Stomach (tissue), 8 donors: ENCODE measurements at regions not wholly inside any gene's neighbourhood (a gene's known extent, or its start where the extent isn't known, plus 50 kb on each side); places are given as distances from the start of the nearest gene placed in this dataset.

ENCODE experiments used
- DNase-seq, 2 donors: peaks; one replicate each; pipeline versions ENCODE4 v3.0.0 to v3.0.0-alpha.2; 2013 to 2019
- H3K27ac ChIP-seq, 5 donors: fragments of 200-600 bp in 4 of 5; sonication (generic) in 4 of 5; one replicate each; pipeline ENCODE4 v1.5.1; 2013 to 2019; ENCODE audit warnings: mild to moderate bottlenecking in 1 of 5, moderate library complexity in 1 of 5
- H3K27me3 ChIP-seq, 3 donors: fragments of 200-600 bp; sonication (generic); one replicate each; pipeline ENCODE4 v1.5.1; 2017 to 2019; ENCODE audit warnings: mixed run types in 1 of 3
- H3K36me3 ChIP-seq, 4 donors: fragments of 200-600 bp; sonication (generic); 1 replicate in 3 of 4; 2 replicates in 1 of 4; pipeline ENCODE4 v1.5.1; 2016 to 2019
- H3K4me1 ChIP-seq, 4 donors: fragments of 200-600 bp; sonication (generic); one replicate each; pipeline ENCODE4 v1.5.1; 2016 to 2019
- H3K4me3 ChIP-seq, 4 donors: fragments of 200-600 bp; sonication (generic) in 3 of 4; one replicate each; pipeline ENCODE4 v1.5.1; 2016 to 2019; ENCODE audit warnings: mild to moderate bottlenecking in 1 of 4
- H3K9me3 ChIP-seq, 4 donors: fragments of 200-600 bp; sonication (generic); one replicate each; pipeline ENCODE4 v1.5.1; 2016 to 2019
- EP300 ChIP-seq: sonication (generic); formaldehyde crosslinking; IDR thresholded peaks from one replicate; pipeline ENCODE4 v1.6.1; 2017; ENCODE audit warnings: antibody characterized with exemption
- POLR2A ChIP-seq, 4 donors: fragments of 450-650 bp; IDR thresholded peaks; one replicate each; pipeline ENCODE4 v1.6.1; 2016; ENCODE audit warnings: antibody characterized with exemption in 4 of 4, control low read depth in 2 of 4, mild to moderate bottlenecking in 1 of 4, moderate library complexity in 1 of 4
- POLR2AphosphoS5 ChIP-seq, 3 donors: sonication (generic); formaldehyde crosslinking; IDR thresholded peaks; one replicate each; pipeline ENCODE4 v1.6.1; 2016; ENCODE audit warnings: antibody characterized with exemption in 3 of 3
- WGBS, 5 donors: extraction: QIAGEN DNeasy Blood & Tissue Kit in 3 of 5; methylation state at CpG; one replicate each; pipeline versions ENCODE4 v1.1.5 to v1.1.7; 2013 to 2018; 5-methylcytosine and 5-hydroxymethylcytosine counted together
- intact Hi-C: fragments of 100-400 bp; cut with DNase I; formaldehyde crosslinking; loops from one replicate; pipeline ENCODE4 v1.15.1; 2023; ENCODE audit warnings: low total_unique reads
- TF ChIP-seq, protein P1 (sequence below), 7 experiments: fragments of 450-650 bp in 4 of 7; fragments of 200-600 bp in 3 of 7; sonication (generic) in 3 of 7; IDR thresholded peaks; one replicate each; pipeline ENCODE4 v1.5.1; 2016 to 2019; ENCODE audit warnings: antibody characterized with exemption in 7 of 7, control low read depth in 2 of 7, mild to moderate bottlenecking in 1 of 7
- donor health status: healthy with polysubstance abuse.
- donor health status: Bipolar disorder and iron deficiency.
- donor health status: healthy.

DNA sequence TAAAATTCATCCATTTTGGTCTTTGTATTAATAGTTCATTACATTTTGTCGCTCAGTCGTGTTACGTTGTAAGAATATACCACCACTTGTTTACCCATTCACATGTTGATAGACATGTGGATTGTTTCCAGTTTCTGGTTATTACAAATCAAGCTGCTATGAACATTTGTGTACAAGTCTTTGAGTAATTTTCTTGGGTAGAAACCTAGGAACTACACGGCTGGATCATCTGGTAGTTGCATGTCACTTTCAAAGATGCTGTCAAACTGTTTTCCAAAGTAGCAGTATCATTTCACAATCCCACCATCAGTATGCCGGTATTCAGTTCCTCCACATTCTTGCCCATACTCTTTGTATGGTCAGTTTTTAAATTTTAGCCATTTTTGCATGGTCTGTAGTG, 98.0 kb downstream of the GASK1B start:
- no peak overlapping the region for H3K4me3 ChIP-seq
- no peaks in the 10 kb centered on the region for H3K9me3 ChIP-seq
- no peak for TF ChIP-seq POLR2A (IDR thresholded peaks at IDR 0.05)
- no peak for TF ChIP-seq POLR2AphosphoS5 (IDR thresholded peaks at IDR 0.05)
- no peak for TF ChIP-seq EP300
- TF ChIP-seq, protein P1, sequence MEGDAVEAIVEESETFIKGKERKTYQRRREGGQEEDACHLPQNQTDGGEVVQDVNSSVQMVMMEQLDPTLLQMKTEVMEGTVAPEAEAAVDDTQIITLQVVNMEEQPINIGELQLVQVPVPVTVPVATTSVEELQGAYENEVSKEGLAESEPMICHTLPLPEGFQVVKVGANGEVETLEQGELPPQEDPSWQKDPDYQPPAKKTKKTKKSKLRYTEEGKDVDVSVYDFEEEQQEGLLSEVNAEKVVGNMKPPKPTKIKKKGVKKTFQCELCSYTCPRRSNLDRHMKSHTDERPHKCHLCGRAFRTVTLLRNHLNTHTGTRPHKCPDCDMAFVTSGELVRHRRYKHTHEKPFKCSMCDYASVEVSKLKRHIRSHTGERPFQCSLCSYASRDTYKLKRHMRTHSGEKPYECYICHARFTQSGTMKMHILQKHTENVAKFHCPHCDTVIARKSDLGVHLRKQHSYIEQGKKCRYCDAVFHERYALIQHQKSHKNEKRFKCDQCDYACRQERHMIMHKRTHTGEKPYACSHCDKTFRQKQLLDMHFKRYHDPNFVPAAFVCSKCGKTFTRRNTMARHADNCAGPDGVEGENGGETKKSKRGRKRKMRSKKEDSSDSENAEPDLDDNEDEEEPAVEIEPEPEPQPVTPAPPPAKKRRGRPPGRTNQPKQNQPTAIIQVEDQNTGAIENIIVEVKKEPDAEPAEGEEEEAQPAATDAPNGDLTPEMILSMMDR (IDR thresholded peaks at IDR 0.05): no peak
- no peaks in the 10 kb centered on the region for H3K36me3 ChIP-seq
- no peaks in the 10 kb centered on the region for H3K27me3 ChIP-seq
- WGBS, 5 donors: 85 to 92% (median 89%) methylated on average over 5 of the region's 5 CpGs
- H3K27ac ChIP-seq: no peak overlapping the region
- intact Hi-C loops: no loop called here
- no peaks in the 10 kb centered on the region for H3K4me1 ChIP-seq
- DNase-seq: no peak

DNA sequence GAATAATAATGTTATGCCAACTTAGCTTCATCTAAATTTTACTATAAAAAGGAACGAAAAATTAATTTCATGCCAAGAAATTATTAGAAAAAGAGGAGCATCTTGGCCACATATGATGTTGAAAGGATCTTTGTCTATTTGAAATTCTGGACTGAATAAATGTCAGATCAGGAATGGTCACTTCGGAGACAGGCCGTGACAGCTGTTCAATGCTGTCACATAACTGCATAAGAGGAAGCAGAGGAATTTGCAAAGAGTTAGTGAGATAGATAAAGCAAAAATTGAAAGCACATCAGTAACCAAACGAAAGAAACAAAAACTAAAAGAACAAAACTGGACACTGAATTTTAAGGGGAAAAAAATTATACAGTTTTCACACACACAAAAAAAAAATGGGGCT, 100.9 kb downstream of the GASK1B start:
- intact Hi-C loops: no loop called here
- no peaks in the 10 kb centered on the region for H3K9me3 ChIP-seq
- no peak overlapping the region for H3K4me3 ChIP-seq
- DNase-seq: no peak
- WGBS, 5 donors: 78 to 85% (median 85%) methylated on average over 4 of the region's 4 CpGs
- peaks cover 0 to 8% (median 0%) of the 10 kb centered on the region in 4 donors for H3K4me1 ChIP-seq
- H3K36me3 ChIP-seq: no peaks in the 10 kb centered on the region
- H3K27me3 ChIP-seq: no peaks in the 10 kb centered on the region
- no peak overlapping the region for H3K27ac ChIP-seq
- no peak for TF ChIP-seq EP300
- TF ChIP-seq, protein P1 (IDR thresholded peaks at IDR 0.05): no peak
- no peak for TF ChIP-seq POLR2AphosphoS5 (IDR thresholded peaks at IDR 0.05)
- no peak for TF ChIP-seq POLR2A (IDR thresholded peaks at IDR 0.05)

DNA sequence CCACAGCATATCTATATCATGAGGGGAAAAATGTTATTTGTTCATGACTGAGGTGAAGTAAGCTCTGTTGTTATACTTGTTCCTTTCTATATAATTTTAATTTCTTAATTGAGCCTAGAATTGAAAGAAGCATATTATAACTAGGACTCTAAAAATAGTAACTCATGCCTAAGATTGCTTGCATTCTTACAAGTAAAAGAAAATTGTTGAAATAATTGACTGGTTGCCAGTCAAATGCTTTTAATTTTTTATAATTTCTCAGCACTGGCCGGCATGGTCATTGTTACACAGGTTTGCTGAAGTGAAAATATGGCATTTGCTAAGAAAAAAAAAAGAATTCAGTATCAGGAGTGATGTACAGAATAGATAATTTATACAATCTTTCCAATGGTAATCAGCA, 104.8 kb downstream of the GASK1B start:
- 47 to 72% (median 60%) methylated on average over 1 of the region's 1 CpG for WGBS, 5 donors
- no peaks in the 10 kb centered on the region for H3K36me3 ChIP-seq
- H3K9me3 ChIP-seq: no peaks in the 10 kb centered on the region
- H3K27ac ChIP-seq: no peak overlapping the region
- no peak for DNase-seq
- peaks cover 0 to 8% (median 0%) of the 10 kb centered on the region in 4 donors for H3K4me1 ChIP-seq
- intact Hi-C loops: no loop called here
- H3K27me3 ChIP-seq: no peaks in the 10 kb centered on the region
- no peak overlapping the region for H3K4me3 ChIP-seq
- no peak for TF ChIP-seq EP300
- no peak for TF ChIP-seq POLR2AphosphoS5 (IDR thresholded peaks at IDR 0.05)
- no peak for TF ChIP-seq POLR2A (IDR thresholded peaks at IDR 0.05)
- TF ChIP-seq, protein P1 (IDR thresholded peaks at IDR 0.05): no peak

DNA sequence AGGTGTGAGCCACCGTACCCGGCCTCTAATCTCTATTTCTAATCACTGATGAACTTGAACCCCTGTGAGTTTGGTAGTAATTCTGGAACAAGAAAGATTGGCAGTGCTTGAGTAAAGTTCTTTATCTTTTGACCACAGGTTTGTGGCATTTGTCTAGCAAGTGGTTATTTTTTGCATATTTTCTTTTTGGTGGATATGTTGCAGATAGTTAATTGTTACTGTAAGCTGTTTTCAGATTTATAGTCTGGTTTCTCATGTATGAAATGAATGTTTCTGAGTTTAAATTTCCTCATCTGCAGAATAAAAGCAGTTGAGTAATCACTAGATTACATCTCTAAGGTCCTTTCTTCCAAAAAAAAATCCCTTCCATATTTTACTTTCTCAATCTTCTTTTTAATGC, 105.2 kb downstream of the GASK1B start:
- TF ChIP-seq POLR2A (IDR thresholded peaks at IDR 0.05) (no peak), POLR2AphosphoS5 (IDR thresholded peaks at IDR 0.05) (no peak), EP300 (no peak)
- TF ChIP-seq, protein P1 (IDR thresholded peaks at IDR 0.05): no peak
- 30 to 59% (median 52%) methylated on average over 2 of the region's 2 CpGs for WGBS, 5 donors
- Histone ChIP-seq H3K36me3 (no peaks in the 10 kb centered on the region), H3K4me3 (no peak overlapping the region), H3K27me3 (no peaks in the 10 kb centered on the region), H3K4me1 (peaks cover 0 to 8% (median 0%) of the 10 kb centered on the region in 4 donors), H3K27ac (no peak overlapping the region), H3K9me3 (no peaks in the 10 kb centered on the region)
- intact Hi-C loops: no loop called here
- no peak for DNase-seq
